Thyroid gland (tissue), 4 donors: ENCODE measurements at regions not wholly inside any gene's neighbourhood (a gene's known extent, or its start where the extent isn't known, plus 50 kb on each side); places are given as distances from the start of the nearest gene placed in this dataset.
A peak's percentile ranks its signal among the peaks of the same experiment; 100 is the strongest.

Experiments used
- DNase-seq, 2 donors: peaks; one replicate each; pipeline ENCODE4 v3.0.0-alpha.2; 2019
- H3K27ac ChIP-seq, 3 donors: fragments of 200-600 bp; sonication (generic); 1 replicate in 2 of 3; 2 replicates in 1 of 3; pipeline ENCODE4 v1.5.1; 2016 to 2019; ENCODE audit warnings: mild to moderate bottlenecking in 1 of 3, moderate library complexity in 1 of 3
- H3K27me3 ChIP-seq: fragments of 200-600 bp; sonication (generic); one replicate; pipeline ENCODE4 v1.5.1; 2019
- H3K36me3 ChIP-seq, 2 donors: fragments of 200-600 bp; sonication (generic); one replicate each; pipeline ENCODE4 v1.5.1; 2016 to 2019
- H3K4me1 ChIP-seq, 2 donors: fragments of 200-600 bp; sonication (generic); one replicate each; pipeline ENCODE4 v1.5.1; 2017 to 2019
- H3K4me3 ChIP-seq, 3 donors: fragments of 200-600 bp; sonication (generic); replicated peaks in 1 of 3; 1 replicate in 2 of 3; 2 replicates in 1 of 3; pipeline ENCODE4 v1.5.1; 2016; ENCODE audit warnings: mild to moderate bottlenecking in 1 of 3
- H3K9me3 ChIP-seq: fragments of 200-600 bp; sonication (generic); one replicate; pipeline ENCODE4 v1.5.1; 2017
- CTCF ChIP-seq, 6 experiments: fragments of 200-600 bp in 3 of 6; fragments of 450-650 bp in 3 of 6; sonication (generic) in 3 of 6; IDR thresholded peaks; one replicate each; pipeline ENCODE4 v1.5.1; 2016 to 2019; ENCODE audit warnings: antibody characterized with exemption in 6 of 6, mild to moderate bottlenecking in 2 of 6, inconsistent platforms in 1 of 6, moderate library complexity in 1 of 6
- POLR2A ChIP-seq, 2 donors: fragments of 450-650 bp; IDR thresholded peaks; one replicate each; pipeline ENCODE4 v1.6.1; 2017; ENCODE audit warnings: antibody characterized with exemption in 2 of 2, mild to moderate bottlenecking in 2 of 2, moderate library complexity in 1 of 2
- WGBS, 2 donors: methylation state at CpG; one replicate each; pipeline ENCODE4 v1.1.5; 2017; 5-methylcytosine and 5-hydroxymethylcytosine counted together
- intact Hi-C: fragments of 100-400 bp; cut with DNase I; formaldehyde crosslinking; loops from one replicate; pipeline ENCODE4 v1.15.1; 2023

GRCh38 chr1:172717722-172718465 is 59.0 kb downstream of the FASLG start:
- H3K36me3 ChIP-seq: no peaks in the 10 kb centered on the region
- no peak for TF ChIP-seq CTCF (IDR thresholded peaks at IDR 0.05)
- no peak for TF ChIP-seq POLR2A (IDR thresholded peaks at IDR 0.05)
- H3K27me3 ChIP-seq: no peaks in the 10 kb centered on the region
- intact Hi-C loops: no loop called here
- H3K27ac ChIP-seq: no peak overlapping the region
- no peak for DNase-seq
- WGBS, 2 donors: 56 to 68% methylated on average over 3 of the region's 3 CpGs
- H3K4me1 ChIP-seq: no peaks in the 10 kb centered on the region
- no peaks in the 10 kb centered on the region for H3K9me3 ChIP-seq
- H3K4me3 ChIP-seq: no peak overlapping the region

- H3K4me3 ChIP-seq: no peak overlapping the region
- TF ChIP-seq CTCF (IDR thresholded peaks at IDR 0.05) (no peak), POLR2A (IDR thresholded peaks at IDR 0.05) (no peak)
- intact Hi-C loops: no loop called here
- DNase-seq: no peak
- no peak overlapping the region for H3K27ac ChIP-seq
- no peaks in the 10 kb centered on the region for H3K27me3 ChIP-seq
- H3K36me3 ChIP-seq: no peaks in the 10 kb centered on the region
- 50 to 60% methylated on average over 6 of the region's 6 CpGs for WGBS, 2 donors
- no peaks in the 10 kb centered on the region for H3K9me3 ChIP-seq
- H3K4me1 ChIP-seq: no peaks in the 10 kb centered on the region
Measured at GRCh38 chr1:172719066-172719627, 60.2 kb downstream of the FASLG start.

- 16% methylated on average over 3 of the region's 3 CpGs for WGBS, 2 donors
- H3K9me3 ChIP-seq: no peaks in the 10 kb centered on the region
- no peaks in the 10 kb centered on the region for H3K4me1 ChIP-seq
- no peak for DNase-seq
- no peak overlapping the region for H3K27ac ChIP-seq
- no peak overlapping the region for H3K4me3 ChIP-seq
- TF ChIP-seq POLR2A (IDR thresholded peaks at IDR 0.05) (no peak), CTCF (IDR thresholded peaks at IDR 0.05) (peak in 5 of 6 experiments; percentile 28 to 93 (median 58))
- no peaks in the 10 kb centered on the region for H3K27me3 ChIP-seq
- H3K36me3 ChIP-seq: no peaks in the 10 kb centered on the region
- intact Hi-C loops: loop anchor here (10.0 kb wide), 1 partner anchor 275 kb away; the partner anchor contains the start of gene PIGC
Measured at GRCh38 chr1:172719694-172720138, 60.8 kb downstream of the FASLG start.

GRCh38 chr1:172720339-172720738 is 61.4 kb downstream of the FASLG start:
- TF ChIP-seq POLR2A (IDR thresholded peaks at IDR 0.05) (no peak), CTCF (IDR thresholded peaks at IDR 0.05) (no peak)
- DNase-seq: no peak
- intact Hi-C loops: loop anchor here (10.0 kb wide), 1 partner anchor 276 kb away; the partner anchor contains the start of gene PIGC
- Histone ChIP-seq H3K36me3 (no peaks in the 10 kb centered on the region), H3K27me3 (no peaks in the 10 kb centered on the region), H3K4me1 (no peaks in the 10 kb centered on the region), H3K4me3 (no peak overlapping the region), H3K9me3 (no peaks in the 10 kb centered on the region), H3K27ac (no peak overlapping the region)
- 73 to 86% methylated on average over 1 of the region's 1 CpG for WGBS, 2 donors

GRCh38 chr1:172723251-172723650 is 64.3 kb downstream of the FASLG start:
- intact Hi-C loops: loop anchor here (10.0 kb wide), 1 partner anchor 278 kb away; the partner anchor contains the start of gene PIGC
- WGBS, 2 donors: 74 to 76% methylated on average over 1 of the region's 1 CpG
- H3K27ac ChIP-seq: no peak overlapping the region
- no peak overlapping the region for H3K4me3 ChIP-seq
- DNase-seq: no peak
- H3K4me1 ChIP-seq: no peaks in the 10 kb centered on the region
- H3K27me3 ChIP-seq: no peaks in the 10 kb centered on the region
- no peaks in the 10 kb centered on the region for H3K9me3 ChIP-seq
- TF ChIP-seq POLR2A (IDR thresholded peaks at IDR 0.05) (no peak), CTCF (IDR thresholded peaks at IDR 0.05) (no peak)
- H3K36me3 ChIP-seq: no peaks in the 10 kb centered on the region
